Kidney (tissue), 13 donors: ENCODE measurements at regions not wholly inside any gene's neighbourhood (a gene's known extent, or its start where the extent isn't known, plus 50 kb on each side); places are given as distances from the start of the nearest gene placed in this dataset.

Source experiments
- DNase-seq, 5 donors: peaks; one replicate each; pipeline ENCODE4 v3.0.0-alpha.2; 2013 to 2020
- FAIRE-seq: peaks from 2 replicates; lab custom pipeline; 2012; peaks lifted over from hg19 to GRCh38; lab: Jason Lieb, UNC
- H3K27ac ChIP-seq, 2 donors: one replicate each; pipeline ENCODE4 v1.7.0; 2013; ENCODE audit warnings: low read depth in 2 of 2, low read length in 2 of 2, inconsistent platforms in 1 of 2
- H3K27me3 ChIP-seq: one replicate; pipeline ENCODE4 v1.7.1; 2013; ENCODE audit warnings: low read length, inconsistent platforms; ENCODE audit not compliant: control insufficient read depth, insufficient read depth
- H3K36me3 ChIP-seq, 3 donors: one replicate each; pipeline versions ENCODE4 v1.7.0 to v1.7.1; 2013; ENCODE audit warnings: low read length in 3 of 3, control low read depth in 1 of 3, inconsistent platforms in 1 of 3; ENCODE audit not compliant: insufficient read depth in 3 of 3, control insufficient read depth in 2 of 3
- H3K4me1 ChIP-seq, 3 donors: one replicate each; pipeline versions ENCODE4 v1.7.0 to v1.7.1; 2013; ENCODE audit warnings: low read length in 3 of 3, inconsistent platforms in 1 of 3, low read depth in 1 of 3; ENCODE audit not compliant: control insufficient read depth in 2 of 3, insufficient read depth in 2 of 3
- H3K4me3 ChIP-seq, 3 donors: one replicate each; pipeline versions ENCODE4 v1.7.0 to v1.8.1; 2013; ENCODE audit warnings: low read length in 3 of 3, control low read depth in 1 of 3, inconsistent platforms in 1 of 3
- H3K9ac ChIP-seq, 3 donors: one replicate each; pipeline versions ENCODE4 v1.7.0 to v1.7.1; 2013; ENCODE audit warnings: low read length in 3 of 3, control low read depth in 1 of 3, inconsistent platforms in 1 of 3
- H3K9me3 ChIP-seq, 3 donors: one replicate each; pipeline versions ENCODE4 v1.7.0 to v1.7.1; 2013; ENCODE audit warnings: low read length in 3 of 3, control low read depth in 1 of 3, inconsistent platforms in 1 of 3; ENCODE audit not compliant: control insufficient read depth in 2 of 3, insufficient read depth in 1 of 3
- CTCF ChIP-seq: IDR thresholded peaks from 3 replicates; pipeline ENCODE4 v1.5.1; 2012; ENCODE audit warnings: mild to moderate bottlenecking, moderate library complexity, borderline replicate concordance; ENCODE audit not compliant: insufficient read depth; ENCODE audit errors: extremely low read depth
- intact Hi-C: fragments of 100-400 bp; cut with DNase I; formaldehyde crosslinking; loops from one replicate; pipeline ENCODE4 v1.11.1; 2022
- donor health status: control.
- donor health status: control.
- donor health status: control.
- donor health status: control.
- donor health status: control.
- donor health status: DM: yes; HTN: yes; CAD: no.
- donor health status: Normal renal cell carcinoma (clear cell type).

- no peak for DNase-seq
- Histone ChIP-seq H3K4me3 (no peak overlapping the region), H3K9me3 (no peaks in the 10 kb centered on the region), H3K4me1 (no peaks in the 10 kb centered on the region), H3K9ac (no peak overlapping the region), H3K27ac (no peak overlapping the region), H3K27me3 (no peaks in the 10 kb centered on the region), H3K36me3 (no peaks in the 10 kb centered on the region)
- no peak for FAIRE-seq
- intact Hi-C loops, result no loop called here
- TF ChIP-seq CTCF, result no peak
Observed at GRCh38 chr3:162743091-162743490, 1246.5 kb downstream of the OTOL1 start.

GRCh38 chr3:162760789-162761188 lies 1264.2 kb downstream of the OTOL1 start:
- TF ChIP-seq CTCF, result no peak
- Histone ChIP-seq H3K27ac (no peak overlapping the region), H3K4me3 (no peak overlapping the region), H3K9me3 (no peaks in the 10 kb centered on the region), H3K9ac (no peak overlapping the region), H3K4me1 (no peaks in the 10 kb centered on the region), H3K27me3 (no peaks in the 10 kb centered on the region), H3K36me3 (no peaks in the 10 kb centered on the region)
- FAIRE-seq, result no peak
- intact Hi-C loops, result no loop called here
- no peak for DNase-seq

- TF ChIP-seq CTCF, result no peak
- Histone ChIP-seq H3K27me3 (no peaks in the 10 kb centered on the region), H3K9ac (no peak overlapping the region), H3K4me1 (no peaks in the 10 kb centered on the region), H3K36me3 (no peaks in the 10 kb centered on the region), H3K27ac (no peak overlapping the region), H3K9me3 (no peaks in the 10 kb centered on the region), H3K4me3 (no peak overlapping the region)
- FAIRE-seq (no peak), DNase-seq (peak in 2 of 5 donors; percentile 1 to 14)
- intact Hi-C loops, result no loop called here
Observed at GRCh38 chr3:162764051-162764807, 1267.6 kb downstream of the OTOL1 start.

- Histone ChIP-seq H3K27me3 (no peaks in the 10 kb centered on the region), H3K9ac (no peak overlapping the region), H3K9me3 (no peaks in the 10 kb centered on the region), H3K27ac (no peak overlapping the region), H3K4me1 (no peaks in the 10 kb centered on the region), H3K4me3 (no peak overlapping the region), H3K36me3 (no peaks in the 10 kb centered on the region)
- TF ChIP-seq CTCF, result no peak
- FAIRE-seq (no peak), DNase-seq (no peak)
- intact Hi-C loops, result no loop called here
Observed at GRCh38 chr3:162764808-162765071, 1268.1 kb downstream of the OTOL1 start.
